ENCODE measurements at regions not wholly inside any gene's neighbourhood (a gene's known extent, or its start where the extent isn't known, plus 50 kb on each side); places are given as distances from the start of the nearest gene placed in this dataset.
"Not testable (repeated sequence)": the region's sequence is repeated elsewhere in the genome, so short reads cannot be mapped to it uniquely, and the experiment has no call there.

GRCh38 chr13:89212186-89212585, 1541.0 kb downstream of the SLITRK5 start:
- no peak overlapping the region for H3K4me3 ChIP-seq
- DNase-seq (ENCODE audit: low spot score) = no peak
- no peak overlapping the region for H3K27ac ChIP-seq
- intact Hi-C loops (cut with DNase I) = no loop called here
- no peaks in the 10 kb centered on the region for H3K4me1 ChIP-seq (replicated peaks)
- H3K9me3 ChIP-seq = no peaks in the 10 kb centered on the region
- TF ChIP-seq POLR2A (IDR thresholded peaks at IDR 0.05) (no peak), CTCF (IDR thresholded peaks at IDR 0.05) (no peak), POLR2AphosphoS5 (IDR thresholded peaks at IDR 0.05) (no peak)
- WGBS = 33% methylated on average over 1 of the region's 1 CpG
- no peaks in the 10 kb centered on the region for H3K36me3 ChIP-seq
- H3K27me3 ChIP-seq (replicated peaks; ENCODE audit: insufficient read depth) = no peaks in the 10 kb centered on the region

GRCh38 chr13:89214185-89214584, 1543.0 kb downstream of the SLITRK5 start:
- TF ChIP-seq POLR2A (IDR thresholded peaks at IDR 0.05) (no peak), CTCF (IDR thresholded peaks at IDR 0.05) (no peak), POLR2AphosphoS5 (IDR thresholded peaks at IDR 0.05) (no peak)
- H3K4me1 ChIP-seq (replicated peaks) = no peaks in the 10 kb centered on the region
- intact Hi-C loops (cut with DNase I) = no loop called here
- H3K36me3 ChIP-seq = no peaks in the 10 kb centered on the region
- H3K9me3 ChIP-seq = no peaks in the 10 kb centered on the region
- H3K27me3 ChIP-seq (replicated peaks; ENCODE audit: insufficient read depth) = no peaks in the 10 kb centered on the region
- 41% methylated on average over 1 of the region's 1 CpG for WGBS
- H3K27ac ChIP-seq = no peak overlapping the region
- H3K4me3 ChIP-seq = no peak overlapping the region
- DNase-seq (ENCODE audit: low spot score) = no peak

GRCh38 chr13:89215319-89215718, 1544.1 kb downstream of the SLITRK5 start:
- H3K27me3 ChIP-seq (replicated peaks; ENCODE audit: insufficient read depth); H3K36me3 ChIP-seq; H3K4me3 ChIP-seq; DNase-seq (ENCODE audit: low spot score); intact Hi-C loops (cut with DNase I); H3K27ac ChIP-seq; H3K4me1 ChIP-seq (replicated peaks); H3K9me3 ChIP-seq: not testable (repeated sequence)
- 91% methylated on average over 13 of the region's 13 CpGs for WGBS

GRCh38 chr13:89217813-89218212, 1546.6 kb downstream of the SLITRK5 start:
- intact Hi-C loops (cut with DNase I) = no loop called here
- Histone ChIP-seq H3K4me3 (no peak overlapping the region), H3K27ac (no peak overlapping the region), H3K36me3 (no peaks in the 10 kb centered on the region), H3K4me1 (replicated peaks) (no peaks in the 10 kb centered on the region), H3K9me3 (no peaks in the 10 kb centered on the region), H3K27me3 (replicated peaks; ENCODE audit: insufficient read depth) (no peaks in the 10 kb centered on the region)
- no peak for DNase-seq (ENCODE audit: low spot score)
- no peak for TF ChIP-seq POLR2A (IDR thresholded peaks at IDR 0.05)
- no peak for TF ChIP-seq POLR2AphosphoS5 (IDR thresholded peaks at IDR 0.05)
- TF ChIP-seq CTCF (IDR thresholded peaks at IDR 0.05) = no peak

GRCh38 chr13:89221557-89222158, 1550.5 kb downstream of the SLITRK5 start:
- Histone ChIP-seq H3K36me3 (no peaks in the 10 kb centered on the region), H3K27ac (no peak overlapping the region), H3K4me3 (no peak overlapping the region), H3K9me3 (no peaks in the 10 kb centered on the region), H3K27me3 (replicated peaks; ENCODE audit: insufficient read depth) (no peaks in the 10 kb centered on the region), H3K4me1 (replicated peaks) (no peaks in the 10 kb centered on the region)
- intact Hi-C loops (cut with DNase I) = no loop called here
- TF ChIP-seq POLR2A (IDR thresholded peaks at IDR 0.05) (no peak), POLR2AphosphoS5 (IDR thresholded peaks at IDR 0.05) (no peak), CTCF (IDR thresholded peaks at IDR 0.05) (no peak)
- DNase-seq (ENCODE audit: low spot score) = no peak
- 88% methylated on average over 1 of the region's 1 CpG for WGBS

All from prostate gland (tissue), 2 donors.